Right atrium auricular region (tissue), 2 donors: ENCODE measurements at regions not wholly inside any gene's neighbourhood (a gene's known extent, or its start where the extent isn't known, plus 50 kb on each side); places are given as distances from the start of the nearest gene placed in this dataset.

Experiments
- DNase-seq: peaks from one replicate; pipeline ENCODE4 v3.0.0-alpha.2; 2019; ENCODE audit warnings: low spot score
- H3K27ac ChIP-seq, 2 donors: fragments of 200-600 bp; sonication (generic); 1 replicate in 1 of 2; 2 replicates in 1 of 2; pipeline ENCODE4 v1.5.1; 2016 to 2019
- H3K27me3 ChIP-seq, 2 donors: fragments of 200-600 bp; sonication (generic); one replicate each; pipeline versions ENCODE4 v1.5.1 to v1.6.0; 2017 to 2019
- H3K36me3 ChIP-seq: fragments of 200-600 bp; sonication (generic); one replicate; pipeline ENCODE4 v1.5.1; 2016
- H3K4me1 ChIP-seq, 2 donors: fragments of 200-600 bp; sonication (generic); one replicate each; pipeline versions ENCODE4 v1.5.1 to v1.6.0; 2017 to 2019
- H3K4me3 ChIP-seq, 2 donors: fragments of 200-600 bp; sonication (generic); 1 replicate in 1 of 2; 2 replicates in 1 of 2; pipeline ENCODE4 v1.5.1; 2017 to 2019; ENCODE audit warnings: mild to moderate bottlenecking in 1 of 2, moderate library complexity in 1 of 2
- H3K9me3 ChIP-seq, 2 donors: fragments of 200-600 bp; sonication (generic); one replicate each; pipeline ENCODE4 v1.5.1; 2019
- CTCF ChIP-seq, 2 donors: fragments of 200-600 bp; sonication (generic); IDR thresholded peaks; one replicate each; pipeline ENCODE4 v1.5.1; 2019; ENCODE audit warnings: antibody characterized with exemption in 2 of 2

GRCh38 chr6:93124006-93124632 lies 295.2 kb downstream of the EPHA7 start:
- DNase-seq, result no peak
- no peak for TF ChIP-seq CTCF (IDR thresholded peaks at IDR 0.05)
- H3K4me3 ChIP-seq, result no peak overlapping the region
- no peak overlapping the region for H3K27ac ChIP-seq
- no peaks in the 10 kb centered on the region for H3K27me3 ChIP-seq
- H3K4me1 ChIP-seq, result no peaks in the 10 kb centered on the region
- no peaks in the 10 kb centered on the region for H3K9me3 ChIP-seq
- no peaks in the 10 kb centered on the region for H3K36me3 ChIP-seq

- Histone ChIP-seq H3K4me3 (no peak overlapping the region), H3K27ac (no peak overlapping the region), H3K9me3 (no peaks in the 10 kb centered on the region), H3K36me3 (no peaks in the 10 kb centered on the region), H3K4me1 (no peaks in the 10 kb centered on the region), H3K27me3 (no peaks in the 10 kb centered on the region)
- TF ChIP-seq CTCF (IDR thresholded peaks at IDR 0.05), result no peak
- DNase-seq, result no peak
Observed at GRCh38 chr6:93123585-93123984, 295.8 kb downstream of the EPHA7 start.

GRCh38 chr6:93120154-93120742 lies 299.1 kb downstream of the EPHA7 start:
- no peak for TF ChIP-seq CTCF (IDR thresholded peaks at IDR 0.05)
- Histone ChIP-seq H3K4me3 (no peak overlapping the region), H3K27me3 (no peaks in the 10 kb centered on the region), H3K27ac (no peak overlapping the region), H3K4me1 (no peaks in the 10 kb centered on the region), H3K9me3 (no peaks in the 10 kb centered on the region), H3K36me3 (no peaks in the 10 kb centered on the region)
- no peak for DNase-seq

- Histone ChIP-seq H3K9me3 (no peaks in the 10 kb centered on the region), H3K27me3 (no peaks in the 10 kb centered on the region), H3K4me3 (no peak overlapping the region), H3K36me3 (no peaks in the 10 kb centered on the region), H3K4me1 (no peaks in the 10 kb centered on the region), H3K27ac (no peak overlapping the region)
- DNase-seq, result no peak
- TF ChIP-seq CTCF (IDR thresholded peaks at IDR 0.05), result no peak
Observed at GRCh38 chr6:93105907-93106306, 313.5 kb downstream of the EPHA7 start.

GRCh38 chr6:93105017-93105416 lies 314.3 kb downstream of the EPHA7 start:
- Histone ChIP-seq H3K9me3 (no peaks in the 10 kb centered on the region), H3K27me3 (no peaks in the 10 kb centered on the region), H3K4me3 (no peak overlapping the region), H3K36me3 (no peaks in the 10 kb centered on the region), H3K27ac (no peak overlapping the region), H3K4me1 (no peaks in the 10 kb centered on the region)
- no peak for DNase-seq
- TF ChIP-seq CTCF (IDR thresholded peaks at IDR 0.05), result no peak
